Neural cell (in vitro differentiated cells): ENCODE measurements at regions not wholly inside any gene's neighbourhood (a gene's known extent, or its start where the extent isn't known, plus 50 kb on each side); places are given as distances from the start of the nearest gene placed in this dataset.

Experiments
- H2AFZ ChIP-seq: fragments of 200-600, 300-800 bp; sonication (generic), shearing (Covaris generic); 2 replicates; pipeline ENCODE4 v1.6.0; 2014; ENCODE audit warnings: low read depth, mild to moderate bottlenecking, antibody characterized with exemption, low read length, moderate library complexity
- H3F3A ChIP-seq: fragments of 200-600 bp; shearing (Covaris generic); 2 replicates; pipeline ENCODE4 v1.6.1; 2016; ENCODE audit warnings: mild to moderate bottlenecking, moderate library complexity, mixed read lengths, antibody characterized with exemption, low read length; ENCODE audit not compliant: insufficient read depth, poor library complexity, severe bottlenecking
- H3K27ac ChIP-seq: fragments of 200-600, 300-800 bp; sonication (generic), shearing (Covaris generic); 2 replicates; pipeline ENCODE4 v1.5.1; 2014; ENCODE audit warnings: mild to moderate bottlenecking, low read length, moderate library complexity
- H3K27me3 ChIP-seq: fragments of 300-800, 200-600 bp; sonication (generic), shearing (Covaris generic); 2 replicates; pipeline ENCODE4 v1.6.0; 2014; ENCODE audit warnings: mild to moderate bottlenecking, low read depth, low read length, moderate library complexity; ENCODE audit not compliant: insufficient read depth
- H3K36me3 ChIP-seq: fragments of 300-800, 200-600 bp; sonication (generic), shearing (Covaris generic); 2 replicates; pipeline ENCODE4 v1.5.1; 2014; ENCODE audit warnings: mild to moderate bottlenecking, antibody characterized with exemption, low read length, moderate library complexity; ENCODE audit not compliant: insufficient read depth
- H3K4me2 ChIP-seq: fragments of 300-800, 200-600 bp; sonication (generic), shearing (Covaris generic); 2 replicates; pipeline ENCODE4 v1.6.0; 2014; ENCODE audit warnings: mild to moderate bottlenecking, low read length
- H3K4me3 ChIP-seq: fragments of 300-800, 200-600 bp; sonication (generic), shearing (Covaris generic); 2 replicates; pipeline ENCODE4 v1.5.1; 2014; ENCODE audit warnings: mild to moderate bottlenecking, low read length, moderate library complexity
- H3K79me2 ChIP-seq: fragments of 200-600 bp; shearing (Covaris generic); replicated peaks from 2 replicates; pipeline ENCODE4 v1.6.0; 2014; ENCODE audit warnings: mild to moderate bottlenecking, low read length, moderate library complexity; ENCODE audit not compliant: insufficient read depth
- H3K9ac ChIP-seq: fragments of 300-800, 200-600 bp; sonication (generic), shearing (Covaris generic); 2 replicates; pipeline ENCODE4 v1.6.1; 2016; ENCODE audit warnings: mild to moderate bottlenecking, low read length, mixed read lengths
- H3K9me2 ChIP-seq: fragments of 200-600 bp; shearing (Covaris generic); 2 replicates; pipeline ENCODE4 v1.6.1; 2016; ENCODE audit warnings: mild to moderate bottlenecking, low read length, mixed read lengths; ENCODE audit not compliant: insufficient read depth
- H3K9me3 ChIP-seq: fragments of 200-600, 300-800 bp; sonication (generic), shearing (Covaris generic); 2 replicates; pipeline ENCODE4 v1.6.1; 2016; ENCODE audit warnings: mild to moderate bottlenecking, mixed run types, low read length, moderate library complexity, mixed read lengths
- H4K20me1 ChIP-seq: fragments of 200-600 bp; shearing (Covaris generic); 2 replicates; pipeline ENCODE4 v1.6.1; 2016; ENCODE audit warnings: mild to moderate bottlenecking, mixed run types; ENCODE audit not compliant: insufficient read depth
- EP300 ChIP-seq: fragments of 450-650 bp; conservative IDR thresholded peaks from 2 replicates; pipeline ENCODE4 v1.6.1; 2014; ENCODE audit warnings: antibody characterized with exemption, mild to moderate bottlenecking, moderate library complexity; ENCODE audit not compliant: poor library complexity, severe bottlenecking
- EZH2 ChIP-seq: fragments of 200-600, 300-800 bp; shearing (Covaris generic), sonication (generic); IDR thresholded peaks from 2 replicates; pipeline ENCODE4 v1.6.1; 2014; ENCODE audit warnings: antibody characterized with exemption, low read length, borderline replicate concordance, mild to moderate bottlenecking; ENCODE audit not compliant: insufficient read depth, poor library complexity, severe bottlenecking
- MXI1 ChIP-seq: fragments of 450-650 bp; conservative IDR thresholded peaks from 2 replicates; pipeline ENCODE4 v1.6.1; 2014; ENCODE audit warnings: antibody characterized with exemption, mild to moderate bottlenecking; ENCODE audit not compliant: poor library complexity, severe bottlenecking
- POLR2AphosphoS5 ChIP-seq: IDR thresholded peaks from 2 replicates; pipeline ENCODE4 v1.6.1; 2012
- RAD21 ChIP-seq: fragments of 450-650 bp; conservative IDR thresholded peaks from 2 replicates; pipeline ENCODE4 v1.6.1; 2014; ENCODE audit warnings: antibody characterized with exemption, mild to moderate bottlenecking, moderate library complexity
- SMC3 ChIP-seq: fragments of 450-650 bp; conservative IDR thresholded peaks from 2 replicates; pipeline ENCODE4 v1.6.1; 2014; ENCODE audit warnings: antibody characterized with exemption, mild to moderate bottlenecking, moderate library complexity; ENCODE audit not compliant: poor library complexity
- TAF1 ChIP-seq: IDR thresholded peaks from 2 replicates; pipeline ENCODE4 v1.6.1; 2012; ENCODE audit warnings: low read depth
- TF ChIP-seq, protein P1 (sequence below): IDR thresholded peaks from 2 replicates; pipeline ENCODE4 v1.6.1; 2012; ENCODE audit warnings: borderline replicate concordance
- TF ChIP-seq, protein P2 (sequence below): fragments of 450-650 bp; IDR thresholded peaks from 2 replicates; pipeline ENCODE4 v1.5.1; 2014; ENCODE audit warnings: antibody characterized with exemption, mild to moderate bottlenecking, moderate library complexity; ENCODE audit not compliant: poor library complexity, severe bottlenecking

DNA sequence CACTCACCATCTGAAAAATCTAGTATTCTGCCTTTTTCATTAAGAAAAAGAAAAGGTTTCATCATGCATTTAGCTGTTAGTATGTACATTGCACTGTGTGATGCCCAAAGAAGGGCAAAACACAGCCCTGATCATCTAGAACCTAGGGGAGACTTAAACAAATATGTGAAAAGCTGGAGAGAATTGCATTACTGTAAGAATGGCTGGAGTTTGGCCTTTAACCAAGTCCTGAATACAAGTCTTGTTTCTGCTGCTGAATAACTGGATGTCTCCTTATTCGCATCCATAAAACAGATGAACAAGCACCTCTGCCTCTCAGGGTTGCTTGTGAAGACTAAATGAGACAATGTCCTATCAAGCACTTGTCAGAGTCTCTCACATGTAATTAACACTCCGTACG is 233.4 kb upstream of the LRTM1 start:
- TF ChIP-seq EZH2: no peak
- no peak for TF ChIP-seq POLR2AphosphoS5
- TF ChIP-seq TAF1: no peak
- TF ChIP-seq RAD21: no peak
- no peak for TF ChIP-seq SMC3
- no peak for TF ChIP-seq MXI1
- TF ChIP-seq EP300: no peak
- TF ChIP-seq, protein P1, sequence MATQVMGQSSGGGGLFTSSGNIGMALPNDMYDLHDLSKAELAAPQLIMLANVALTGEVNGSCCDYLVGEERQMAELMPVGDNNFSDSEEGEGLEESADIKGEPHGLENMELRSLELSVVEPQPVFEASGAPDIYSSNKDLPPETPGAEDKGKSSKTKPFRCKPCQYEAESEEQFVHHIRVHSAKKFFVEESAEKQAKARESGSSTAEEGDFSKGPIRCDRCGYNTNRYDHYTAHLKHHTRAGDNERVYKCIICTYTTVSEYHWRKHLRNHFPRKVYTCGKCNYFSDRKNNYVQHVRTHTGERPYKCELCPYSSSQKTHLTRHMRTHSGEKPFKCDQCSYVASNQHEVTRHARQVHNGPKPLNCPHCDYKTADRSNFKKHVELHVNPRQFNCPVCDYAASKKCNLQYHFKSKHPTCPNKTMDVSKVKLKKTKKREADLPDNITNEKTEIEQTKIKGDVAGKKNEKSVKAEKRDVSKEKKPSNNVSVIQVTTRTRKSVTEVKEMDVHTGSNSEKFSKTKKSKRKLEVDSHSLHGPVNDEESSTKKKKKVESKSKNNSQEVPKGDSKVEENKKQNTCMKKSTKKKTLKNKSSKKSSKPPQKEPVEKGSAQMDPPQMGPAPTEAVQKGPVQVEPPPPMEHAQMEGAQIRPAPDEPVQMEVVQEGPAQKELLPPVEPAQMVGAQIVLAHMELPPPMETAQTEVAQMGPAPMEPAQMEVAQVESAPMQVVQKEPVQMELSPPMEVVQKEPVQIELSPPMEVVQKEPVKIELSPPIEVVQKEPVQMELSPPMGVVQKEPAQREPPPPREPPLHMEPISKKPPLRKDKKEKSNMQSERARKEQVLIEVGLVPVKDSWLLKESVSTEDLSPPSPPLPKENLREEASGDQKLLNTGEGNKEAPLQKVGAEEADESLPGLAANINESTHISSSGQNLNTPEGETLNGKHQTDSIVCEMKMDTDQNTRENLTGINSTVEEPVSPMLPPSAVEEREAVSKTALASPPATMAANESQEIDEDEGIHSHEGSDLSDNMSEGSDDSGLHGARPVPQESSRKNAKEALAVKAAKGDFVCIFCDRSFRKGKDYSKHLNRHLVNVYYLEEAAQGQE: no peak
- TF ChIP-seq, protein P2, sequence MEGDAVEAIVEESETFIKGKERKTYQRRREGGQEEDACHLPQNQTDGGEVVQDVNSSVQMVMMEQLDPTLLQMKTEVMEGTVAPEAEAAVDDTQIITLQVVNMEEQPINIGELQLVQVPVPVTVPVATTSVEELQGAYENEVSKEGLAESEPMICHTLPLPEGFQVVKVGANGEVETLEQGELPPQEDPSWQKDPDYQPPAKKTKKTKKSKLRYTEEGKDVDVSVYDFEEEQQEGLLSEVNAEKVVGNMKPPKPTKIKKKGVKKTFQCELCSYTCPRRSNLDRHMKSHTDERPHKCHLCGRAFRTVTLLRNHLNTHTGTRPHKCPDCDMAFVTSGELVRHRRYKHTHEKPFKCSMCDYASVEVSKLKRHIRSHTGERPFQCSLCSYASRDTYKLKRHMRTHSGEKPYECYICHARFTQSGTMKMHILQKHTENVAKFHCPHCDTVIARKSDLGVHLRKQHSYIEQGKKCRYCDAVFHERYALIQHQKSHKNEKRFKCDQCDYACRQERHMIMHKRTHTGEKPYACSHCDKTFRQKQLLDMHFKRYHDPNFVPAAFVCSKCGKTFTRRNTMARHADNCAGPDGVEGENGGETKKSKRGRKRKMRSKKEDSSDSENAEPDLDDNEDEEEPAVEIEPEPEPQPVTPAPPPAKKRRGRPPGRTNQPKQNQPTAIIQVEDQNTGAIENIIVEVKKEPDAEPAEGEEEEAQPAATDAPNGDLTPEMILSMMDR: no peak
- H3K9ac ChIP-seq: no peak overlapping the region
- H3K27ac ChIP-seq: no peak overlapping the region
- no peaks in the 10 kb centered on the region for H3K36me3 ChIP-seq
- no peaks in the 10 kb centered on the region for H3K9me3 ChIP-seq
- H3K27me3 ChIP-seq: no peaks in the 10 kb centered on the region
- no peaks in the 10 kb centered on the region for H3F3A ChIP-seq
- H4K20me1 ChIP-seq: no peaks in the 10 kb centered on the region
- H2AFZ ChIP-seq: no peak overlapping the region
- H3K9me2 ChIP-seq: no peaks in the 10 kb centered on the region
- H3K4me2 ChIP-seq: no peak overlapping the region
- H3K79me2 ChIP-seq: no peaks in the 10 kb centered on the region
- no peak overlapping the region for H3K4me3 ChIP-seq

DNA sequence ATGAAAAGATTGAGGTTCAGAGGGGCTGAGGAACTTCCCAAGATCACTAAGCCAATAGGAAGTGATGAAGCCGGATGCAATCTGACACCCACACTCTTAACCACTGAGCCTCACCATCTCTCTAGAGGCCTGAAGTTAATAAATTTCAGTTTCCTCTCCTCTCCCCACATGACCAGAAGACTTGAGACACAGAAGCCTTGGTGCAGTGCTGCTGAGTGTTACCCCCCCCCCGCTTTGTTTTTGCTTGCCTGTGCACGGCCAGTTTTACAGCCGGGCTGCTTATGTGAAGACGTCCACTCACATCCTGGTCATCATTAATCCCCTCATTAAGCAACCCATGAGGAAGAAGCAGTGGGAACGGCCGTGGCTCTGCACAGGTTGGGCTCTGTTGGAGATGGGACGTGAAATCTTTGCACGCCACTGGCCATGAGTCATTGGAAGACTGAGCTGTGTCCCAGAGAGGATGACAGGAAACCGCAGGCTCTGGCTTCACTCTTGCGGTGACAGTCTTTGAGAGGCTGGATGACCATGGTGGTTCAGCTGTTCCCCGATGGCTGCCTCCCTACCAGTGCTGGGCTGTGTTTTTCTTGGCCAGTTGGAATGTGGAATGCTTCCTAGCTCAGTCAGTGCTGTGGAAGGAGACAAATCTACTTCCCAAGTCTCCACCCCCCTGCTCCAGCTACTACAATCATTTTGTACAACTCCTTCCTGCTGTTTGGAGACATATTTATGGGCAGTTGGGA is 232.6 kb upstream of the LRTM1 start:
- Histone ChIP-seq H3F3A (no peaks in the 10 kb centered on the region), H3K4me2 (no peak overlapping the region), H3K27me3 (no peaks in the 10 kb centered on the region), H3K9me3 (no peaks in the 10 kb centered on the region), H3K9me2 (no peaks in the 10 kb centered on the region), H3K4me3 (no peak overlapping the region), H4K20me1 (no peaks in the 10 kb centered on the region), H3K79me2 (no peaks in the 10 kb centered on the region), H3K9ac (no peak overlapping the region), H2AFZ (no peak overlapping the region), H3K36me3 (no peaks in the 10 kb centered on the region), H3K27ac (no peak overlapping the region)
- TF ChIP-seq, protein P2: no peak
- TF ChIP-seq TAF1 (no peak), RAD21 (no peak), POLR2AphosphoS5 (no peak), MXI1 (no peak), EP300 (no peak), SMC3 (no peak), EZH2 (no peak)
- TF ChIP-seq, protein P1: no peak
